CD14-positive monocyte (primary cell): ENCODE measurements at regions not wholly inside any gene's neighbourhood (a gene's known extent, or its start where the extent isn't known, plus 50 kb on each side); places are given as distances from the start of the nearest gene placed in this dataset.

Experiments
- DNase-seq, 3 donors: peaks; one replicate each; pipeline ENCODE4 v3.0.0-alpha.2; 2011 to 2022
- H2AFZ ChIP-seq: 2 replicates; pipeline ENCODE4 v1.6.0; 2012; ENCODE audit warnings: mild to moderate bottlenecking, low read depth, low read length, inconsistent platforms; ENCODE audit not compliant: insufficient read depth, poor library complexity, severe bottlenecking
- H3K27ac ChIP-seq, 2 donors: 1 replicate in 1 of 2; 2 replicates in 1 of 2; pipeline ENCODE4 v1.5.1; 2012 to 2013; ENCODE audit warnings: low read length in 2 of 2, control low read depth in 1 of 2, inconsistent platforms in 1 of 2, low read depth in 1 of 2, mild to moderate bottlenecking in 1 of 2
- H3K27me3 ChIP-seq, 2 donors: one replicate each; pipeline versions ENCODE4 v1.6.0 to v1.6.1; 2011 to 2013; ENCODE audit warnings: low read length in 2 of 2; ENCODE audit not compliant: control insufficient read depth in 2 of 2, insufficient read depth in 2 of 2
- H3K36me3 ChIP-seq, 2 donors: replicated peaks in 1 of 2; 1 replicate in 1 of 2; 2 replicates in 1 of 2; pipeline versions ENCODE4 v1.5.1 to v1.6.1; 2012 to 2013; ENCODE audit warnings: low read length in 2 of 2, control low read depth in 1 of 2, inconsistent platforms in 1 of 2, mild to moderate bottlenecking in 1 of 2; ENCODE audit not compliant: insufficient read depth in 2 of 2, control insufficient read depth in 1 of 2
- H3K4me1 ChIP-seq, 2 donors: 1 replicate in 1 of 2; 2 replicates in 1 of 2; pipeline versions ENCODE4 v1.5.1 to v1.6.1; 2012 to 2013; ENCODE audit warnings: low read length in 2 of 2, control low read depth in 1 of 2, inconsistent platforms in 1 of 2, mild to moderate bottlenecking in 1 of 2, moderate library complexity in 1 of 2; ENCODE audit not compliant: insufficient read depth in 2 of 2, control insufficient read depth in 1 of 2
- H3K4me2 ChIP-seq: replicated peaks from 2 replicates; pipeline ENCODE3; 2012; ENCODE audit warnings: low read length, moderate library complexity, mild to moderate bottlenecking; ENCODE audit not compliant: poor library complexity, severe bottlenecking; ENCODE audit errors: extremely low read depth
- H3K4me3 ChIP-seq, 3 experiments: fragments of 200-600 bp in 1 of 3; sonication (generic) in 1 of 3; replicated peaks in 1 of 3; 1 replicate in 2 of 3; 2 replicates in 1 of 3; pipeline ENCODE4 v1.5.1; 2011 to 2013; ENCODE audit warnings: low read length in 3 of 3, mild to moderate bottlenecking in 3 of 3, control low read depth in 2 of 3, low read depth in 2 of 3, inconsistent platforms in 1 of 3, moderate library complexity in 1 of 3
- H3K79me2 ChIP-seq: 2 replicates; pipeline ENCODE4 v1.6.0; 2012; ENCODE audit warnings: mild to moderate bottlenecking, control low read depth, inconsistent platforms, low read length, moderate library complexity; ENCODE audit not compliant: insufficient read depth
- H3K9ac ChIP-seq: 2 replicates; pipeline ENCODE4 v1.6.0; 2017; ENCODE audit warnings: low read length, mild to moderate bottlenecking; ENCODE audit not compliant: insufficient read depth, poor library complexity, severe bottlenecking
- H3K9me3 ChIP-seq, 2 donors: replicated peaks in 1 of 2; 1 replicate in 1 of 2; 2 replicates in 1 of 2; pipeline versions ENCODE4 v1.5.1 to v1.6.1; 2012 to 2013; ENCODE audit warnings: low read length in 2 of 2, control low read depth in 1 of 2; ENCODE audit not compliant: control insufficient read depth in 1 of 2, insufficient read depth in 1 of 2
- H4K20me1 ChIP-seq: 2 replicates; pipeline ENCODE4 v1.6.0; 2012; ENCODE audit warnings: mild to moderate bottlenecking, low read length, control low read depth, moderate library complexity; ENCODE audit not compliant: insufficient read depth
- H3K27ac Mint-ChIP-seq, 7 donors: one replicate each; pipeline ENCODE4 v1.8.0; 2020; ENCODE audit warnings: mild to moderate bottlenecking in 7 of 7, mixed read lengths in 7 of 7, moderate library complexity in 6 of 7, inconsistent platforms in 2 of 7
- H3K27me3 Mint-ChIP-seq, 3 donors: one replicate each; pipeline ENCODE4 v1.8.0; 2021 to 2022; ENCODE audit warnings: low read depth in 3 of 3, mild to moderate bottlenecking in 3 of 3, mixed read lengths in 3 of 3, moderate library complexity in 3 of 3, inconsistent platforms in 1 of 3
- H3K36me3 Mint-ChIP-seq, 2 donors: one replicate each; pipeline ENCODE4 v1.8.0; 2020; ENCODE audit warnings: mixed read lengths in 2 of 2, inconsistent platforms in 1 of 2, mild to moderate bottlenecking in 1 of 2
- H3K4me1 Mint-ChIP-seq: one replicate; pipeline ENCODE4 v1.8.0; 2020; ENCODE audit warnings: mild to moderate bottlenecking, mixed read lengths
- H3K4me3 Mint-ChIP-seq, 2 donors: one replicate each; pipeline ENCODE4 v1.8.0; 2020; ENCODE audit warnings: mild to moderate bottlenecking in 2 of 2, mixed read lengths in 2 of 2, moderate library complexity in 1 of 2
- H3K9me3 Mint-ChIP-seq, 7 donors: one replicate each; pipeline ENCODE4 v1.8.0; 2020 to 2022; ENCODE audit warnings: mixed read lengths in 7 of 7, mild to moderate bottlenecking in 6 of 7, moderate library complexity in 6 of 7, inconsistent platforms in 2 of 7
- CTCF ChIP-seq: fragments of 200-600 bp; IDR thresholded peaks from one replicate; pipeline ENCODE4 v1.8.0; 2022; ENCODE audit warnings: antibody characterized with exemption, mild to moderate bottlenecking
- WGBS: methylation state at CpG from one replicate; pipeline ENCODE4 v1.1.5; 2013; ENCODE audit warnings: missing lambda C conversion rate; ENCODE audit not compliant: insufficient coverage; 5-methylcytosine and 5-hydroxymethylcytosine counted together
- intact Hi-C, 2 donors: fragments of 100-400 bp; cut with micrococcal nuclease; formaldehyde crosslinking; loops; one replicate each; pipeline versions ENCODE4 v1.15.0 to v1.15.1; 2023

DNA sequence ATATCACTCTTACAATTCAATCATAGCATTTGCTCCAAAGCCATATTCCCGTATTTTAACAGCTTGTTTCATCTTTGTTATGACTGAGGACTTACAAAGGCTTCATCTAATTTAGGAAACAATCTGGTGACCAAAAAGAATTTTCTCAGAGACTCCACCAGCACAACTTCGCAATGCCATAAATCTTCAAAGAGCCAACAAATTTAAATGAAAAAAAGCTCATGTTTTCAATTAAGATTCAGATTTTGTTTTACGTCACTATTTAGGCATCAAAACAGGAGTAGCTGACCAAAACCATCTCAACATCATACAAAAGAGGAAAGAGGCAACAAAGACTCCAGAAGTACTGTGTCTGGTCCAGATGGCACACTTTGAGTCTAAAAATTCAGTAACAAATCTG lies 373.3 kb downstream of the TTLL7 start:
- no peak overlapping the region for H3K27ac Mint-ChIP-seq
- Histone ChIP-seq H3K9ac (no peak overlapping the region), H3K27me3 (no peaks in the 10 kb centered on the region), H3K79me2 (no peaks in the 10 kb centered on the region), H3K27ac (no peak overlapping the region), H4K20me1 (no peaks in the 10 kb centered on the region), H3K36me3 (no peaks in the 10 kb centered on the region), H2AFZ (no peak overlapping the region), H3K4me2 (no peak overlapping the region), H3K9me3 (peaks cover 2 to 3% of the 10 kb centered on the region in 2 donors), H3K4me1 (no peaks in the 10 kb centered on the region), H3K4me3 (no peak overlapping the region)
- 100% methylated on average over 2 of the region's 3 CpGs for WGBS
- no peak for TF ChIP-seq CTCF
- intact Hi-C loops: no loop called here
- no peaks in the 10 kb centered on the region for H3K36me3 Mint-ChIP-seq
- H3K9me3 Mint-ChIP-seq: peaks cover 2 to 24% (median 9%) of the 10 kb centered on the region in 7 donors
- H3K27me3 Mint-ChIP-seq: peaks cover 0 to 2% (median 0%) of the 10 kb centered on the region in 3 donors
- no peak for DNase-seq
- H3K4me1 Mint-ChIP-seq: no peaks in the 10 kb centered on the region
- no peak overlapping the region for H3K4me3 Mint-ChIP-seq

- Mint-ChIP-seq H3K36me3 (no peaks in the 10 kb centered on the region), H3K4me1 (no peaks in the 10 kb centered on the region), H3K27ac (no peak overlapping the region), H3K4me3 (no peak overlapping the region), H3K27me3 (no peaks in the 10 kb centered on the region), H3K9me3 (peaks cover 0 to 9% (median 0%) of the 10 kb centered on the region in 7 donors)
- intact Hi-C loops: no loop called here
- no peak overlapping the region for H3K9ac ChIP-seq
- no peaks in the 10 kb centered on the region for H4K20me1 ChIP-seq
- no peak overlapping the region for H3K27ac ChIP-seq
- TF ChIP-seq CTCF: no peak
- WGBS: 100% methylated on average over 1 of the region's 4 CpGs
- H3K36me3 ChIP-seq: no peaks in the 10 kb centered on the region
- no peak overlapping the region for H3K4me3 ChIP-seq
- H3K27me3 ChIP-seq: no peaks in the 10 kb centered on the region
- DNase-seq: no peak
- H3K9me3 ChIP-seq: no peaks in the 10 kb centered on the region
- H3K4me1 ChIP-seq: no peaks in the 10 kb centered on the region
- H3K4me2 ChIP-seq: no peak overlapping the region
- H3K79me2 ChIP-seq: no peaks in the 10 kb centered on the region
- H2AFZ ChIP-seq: no peak overlapping the region
These were observed 378.9 kb downstream of the TTLL7 start for GRCh38 chr1:83620016-83620415.
